GM21619 (cell line): ENCODE measurements at regions not wholly inside any gene's neighbourhood (a gene's known extent, or its start where the extent isn't known, plus 50 kb on each side); places are given as distances from the start of the nearest gene placed in this dataset.
"Not testable (repeated sequence)": the region's sequence is repeated elsewhere in the genome, so short reads cannot be mapped to it uniquely, and the experiment has no call there.

Experiments
- ATAC-seq: cut with Tn5 transposase; IDR thresholded peaks from one replicate; pipeline ENCODE4 v1.9.1; 2021; ENCODE audit not compliant: unreplicated experiment

DNA sequence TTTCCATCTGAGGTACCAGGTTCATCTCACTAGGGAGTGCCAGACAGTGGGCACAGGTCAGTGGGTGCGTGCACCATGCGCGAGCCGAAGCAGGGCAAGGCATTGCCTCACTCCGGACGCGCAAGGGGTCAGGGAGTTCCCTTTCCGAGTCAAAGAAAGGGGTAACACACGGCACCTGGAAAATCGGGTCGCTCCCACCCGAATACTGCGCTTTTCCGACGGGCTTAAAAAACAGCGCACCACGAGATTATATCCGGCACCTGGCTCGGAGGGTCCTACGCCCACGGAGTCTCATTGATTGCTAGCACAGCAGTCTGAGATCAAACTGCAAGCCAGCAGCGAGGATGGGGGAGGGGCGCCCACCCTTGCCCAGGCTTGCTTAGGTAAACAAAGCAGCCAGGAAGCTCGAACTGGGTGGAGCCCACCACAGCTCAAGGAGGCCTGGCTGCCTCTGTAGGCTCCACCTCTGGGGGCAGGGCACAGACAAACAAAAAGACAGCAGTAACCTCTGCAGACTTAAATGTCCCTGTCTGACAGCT is 242.5 kb downstream of the CYLC2 start:
- not testable (repeated sequence) for ATAC-seq

DNA sequence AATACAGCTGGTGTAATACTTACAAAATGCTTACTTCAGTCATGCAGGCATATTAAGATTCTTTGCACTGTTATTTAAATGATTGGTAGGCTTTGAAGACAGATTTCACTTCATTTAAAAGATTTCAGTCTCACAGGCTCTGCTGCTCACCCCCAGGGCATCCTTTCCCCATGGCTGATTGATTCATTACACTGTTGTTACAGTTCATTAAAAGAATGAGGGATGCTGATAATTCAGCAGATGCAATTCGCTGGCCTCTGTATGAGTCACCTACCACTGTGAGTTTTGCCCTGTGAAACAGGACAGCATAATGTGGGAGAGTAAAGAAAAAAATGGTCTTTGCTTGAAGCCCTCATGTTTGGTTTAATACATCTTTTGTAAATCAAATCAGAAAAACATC is 246.9 kb downstream of the CYLC2 start:
- ATAC-seq, result no peak

DNA sequence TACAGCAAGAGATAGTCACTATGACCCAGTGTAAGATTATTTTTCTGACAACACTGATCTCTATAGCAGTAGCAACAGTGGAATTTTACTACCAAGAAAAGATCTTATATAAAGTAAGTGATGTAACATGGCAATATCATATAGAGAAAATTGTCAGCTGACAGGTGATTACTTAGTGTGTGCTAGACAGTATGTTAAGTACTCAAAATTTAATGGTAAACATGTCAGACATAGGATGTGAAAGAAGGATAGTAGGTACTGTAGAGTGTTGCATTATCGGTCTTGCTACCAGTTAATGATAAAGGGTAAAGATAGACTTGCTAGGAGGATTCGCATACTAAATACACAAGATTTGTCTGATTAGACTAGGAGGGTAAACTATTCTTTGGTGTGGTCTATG is 247.4 kb downstream of the CYLC2 start:
- ATAC-seq, result no peak

DNA sequence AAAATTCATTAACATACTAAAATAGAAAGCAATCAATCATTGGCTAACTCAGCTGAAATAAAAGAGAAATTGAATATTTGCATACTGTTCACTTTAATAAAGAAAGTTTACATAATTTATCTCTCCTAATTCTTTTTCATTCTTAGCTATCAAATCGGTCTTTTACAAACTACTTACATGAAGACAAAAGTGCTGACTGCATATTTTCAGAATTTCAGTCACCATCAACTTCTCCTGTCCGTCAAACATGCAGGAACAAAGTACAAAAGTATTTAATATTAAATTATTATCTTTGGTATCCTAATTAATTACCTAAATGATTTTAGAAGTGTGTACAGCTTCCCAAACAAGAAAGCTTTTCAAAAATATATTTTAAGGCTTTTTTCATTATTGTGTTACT is 248.4 kb downstream of the CYLC2 start:
- no peak for ATAC-seq

DNA sequence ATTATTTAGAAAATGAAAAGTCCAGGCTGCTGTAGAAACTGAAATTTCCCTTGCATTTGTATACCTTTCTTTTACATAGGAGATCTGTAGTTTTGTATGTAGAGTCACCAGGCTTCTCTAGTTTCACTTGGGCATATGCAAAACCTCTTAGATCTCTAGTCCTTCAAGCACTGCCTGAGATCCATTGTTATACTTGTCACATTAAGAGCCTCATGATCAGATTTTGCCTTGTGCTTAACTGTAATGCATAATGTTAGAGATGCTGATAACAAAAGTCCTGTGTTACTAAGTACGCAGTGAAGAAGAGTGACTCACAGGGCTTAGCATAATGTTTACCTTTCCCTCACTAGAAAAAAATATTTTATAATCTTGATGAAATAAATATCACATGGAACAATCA is 250.2 kb downstream of the CYLC2 start:
- no peak for ATAC-seq

DNA sequence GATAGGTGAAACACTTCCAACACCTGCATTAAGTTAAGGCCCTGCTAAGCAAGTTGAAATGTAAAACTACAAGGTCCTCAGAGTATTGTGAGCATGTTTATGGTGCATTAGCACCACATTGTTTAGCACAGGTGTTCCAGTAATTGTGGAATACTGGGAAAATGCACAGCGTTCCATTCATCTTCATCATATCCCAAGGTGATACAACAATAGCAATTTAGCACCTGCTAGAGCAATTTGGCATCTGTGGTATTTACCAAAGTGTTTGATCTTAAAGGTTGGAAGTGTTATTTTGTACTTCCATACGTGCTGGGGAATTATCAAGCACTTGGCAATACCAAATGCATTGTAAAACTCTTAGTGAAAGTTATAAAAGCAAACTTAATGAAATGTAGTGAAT is 266.8 kb downstream of the CYLC2 start:
- ATAC-seq, result no peak

DNA sequence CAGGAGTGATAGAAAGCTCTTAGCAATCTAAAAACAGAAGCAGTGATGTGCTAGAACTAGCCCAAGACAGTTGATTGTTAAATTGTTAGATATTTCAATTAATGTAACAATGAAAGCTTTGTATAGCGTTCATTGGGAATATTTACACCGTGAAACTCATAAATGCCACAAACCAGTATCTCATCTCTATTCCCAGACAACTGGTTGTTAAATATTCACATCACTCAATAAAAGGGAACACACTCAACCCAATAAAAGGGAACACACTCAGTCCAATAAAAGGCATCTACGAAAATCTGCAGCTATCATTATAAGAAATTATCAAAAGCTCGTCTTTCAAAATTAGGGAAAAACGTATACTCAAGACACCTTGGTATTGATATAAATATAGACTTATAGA is 270.9 kb downstream of the CYLC2 start:
- ATAC-seq, result no peak

DNA sequence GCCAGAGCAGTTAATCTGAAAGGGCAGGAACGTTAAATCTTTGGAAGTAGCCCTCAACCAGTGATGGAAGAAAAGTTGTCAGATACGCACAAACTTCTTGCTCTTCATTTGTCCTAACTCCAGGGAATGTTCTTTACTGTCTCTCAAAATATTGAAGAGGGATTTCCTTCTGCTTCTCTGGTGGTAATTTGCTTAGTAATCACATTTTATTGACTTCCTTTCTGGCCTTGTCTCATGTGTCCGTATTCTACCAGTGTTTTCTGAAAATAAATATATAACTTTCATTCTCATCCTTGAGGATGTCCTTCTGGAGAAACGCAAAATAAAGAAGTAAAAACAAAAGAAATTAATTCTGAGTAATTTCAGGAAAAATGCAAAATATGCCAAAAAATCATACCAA is 282.1 kb downstream of the CYLC2 start:
- no peak for ATAC-seq

DNA sequence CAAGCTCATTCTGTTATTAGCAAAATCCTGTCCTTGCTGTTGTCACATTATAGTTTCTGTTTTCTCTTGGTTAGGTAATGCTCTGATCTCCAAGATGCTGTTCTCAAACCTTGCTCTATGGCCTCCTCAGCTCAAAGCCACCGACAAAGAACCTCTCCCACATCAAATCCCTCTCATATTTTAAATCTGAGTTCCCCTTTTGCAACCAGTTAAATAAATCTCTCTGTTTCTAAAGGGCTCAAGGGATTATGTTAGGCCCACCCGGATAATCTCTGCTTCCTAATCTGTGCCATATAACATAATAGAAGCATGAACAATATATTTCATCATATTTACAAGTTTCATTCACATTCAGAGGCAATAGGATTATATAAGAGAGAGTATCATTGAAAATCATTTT is 286.0 kb downstream of the CYLC2 start:
- no peak for ATAC-seq

DNA sequence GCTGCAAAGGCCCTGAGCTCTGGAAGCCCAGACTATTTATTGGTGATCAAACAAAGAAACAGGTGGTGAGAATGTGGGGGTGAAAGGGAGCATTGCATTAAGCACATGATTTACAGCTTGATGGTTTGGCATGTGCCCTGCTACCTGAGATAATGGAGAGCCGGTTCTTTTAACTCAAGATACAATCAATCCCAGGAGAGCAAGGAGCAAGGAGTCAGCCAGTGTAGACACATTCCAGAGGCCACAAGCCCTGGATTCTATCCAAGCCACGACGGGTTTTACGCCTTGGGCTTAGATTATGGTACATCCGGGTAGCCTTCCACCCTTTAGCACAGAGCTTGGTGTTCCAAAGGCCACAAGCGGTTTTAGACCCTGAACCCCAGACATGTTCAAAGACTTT is 292.2 kb downstream of the CYLC2 start:
- no peak for ATAC-seq

DNA sequence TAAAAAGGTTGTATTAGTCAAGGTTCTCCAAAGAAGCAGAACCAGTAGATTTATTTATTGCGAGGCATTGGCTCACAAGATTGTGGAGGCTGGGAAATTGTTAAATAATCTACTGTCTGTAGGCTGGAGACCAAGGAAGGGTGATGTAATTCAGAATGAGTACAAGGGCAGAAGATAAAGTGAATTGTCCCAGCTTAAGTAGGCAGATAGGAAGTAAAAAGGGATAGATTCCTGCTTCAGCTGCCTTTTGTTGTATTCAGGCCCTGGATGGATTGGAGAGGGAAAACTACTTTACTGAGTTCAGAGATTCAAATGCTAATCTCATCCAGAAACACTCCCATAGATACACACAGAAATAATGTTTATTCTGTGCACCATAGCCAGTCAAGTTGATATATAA is 301.1 kb downstream of the CYLC2 start:
- ATAC-seq, result no peak

DNA sequence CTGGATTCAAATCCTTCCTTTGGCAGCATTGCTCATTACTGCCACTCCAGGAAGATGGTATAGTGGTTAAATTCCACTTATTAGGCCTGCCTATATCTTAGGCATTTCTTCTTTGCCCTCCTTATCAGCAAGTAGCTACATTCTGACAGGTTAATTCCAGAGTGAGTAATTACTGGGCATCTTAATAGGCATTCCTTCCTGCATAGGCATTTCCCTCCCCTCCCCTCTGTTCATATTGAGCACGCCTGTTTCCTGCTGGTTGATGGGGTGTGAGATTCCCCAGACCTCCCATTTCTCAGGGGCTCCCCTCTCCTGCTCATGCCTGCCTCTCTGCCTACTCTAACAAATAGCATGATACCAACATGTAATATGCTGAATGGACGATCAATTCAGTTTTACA is 305.9 kb downstream of the CYLC2 start:
- no peak for ATAC-seq

DNA sequence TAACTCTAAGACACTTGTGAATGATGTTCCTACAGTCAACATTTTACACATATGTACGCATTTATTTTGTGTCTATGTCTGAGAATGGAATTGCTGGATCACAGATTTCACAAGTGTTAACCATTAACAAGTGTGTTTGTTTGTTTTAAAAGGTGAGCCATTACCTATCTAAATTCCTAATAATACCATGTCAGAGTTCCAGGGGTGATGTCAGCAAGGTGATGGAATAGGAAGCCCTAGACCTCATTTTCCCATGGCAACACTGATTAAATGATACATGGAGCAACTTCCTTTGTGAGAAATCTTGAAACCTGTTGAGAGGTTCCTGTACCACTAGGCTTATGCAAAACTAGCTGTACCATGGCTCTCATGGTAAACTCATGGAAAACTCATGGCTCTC is 309.7 kb downstream of the CYLC2 start:
- ATAC-seq, result no peak

DNA sequence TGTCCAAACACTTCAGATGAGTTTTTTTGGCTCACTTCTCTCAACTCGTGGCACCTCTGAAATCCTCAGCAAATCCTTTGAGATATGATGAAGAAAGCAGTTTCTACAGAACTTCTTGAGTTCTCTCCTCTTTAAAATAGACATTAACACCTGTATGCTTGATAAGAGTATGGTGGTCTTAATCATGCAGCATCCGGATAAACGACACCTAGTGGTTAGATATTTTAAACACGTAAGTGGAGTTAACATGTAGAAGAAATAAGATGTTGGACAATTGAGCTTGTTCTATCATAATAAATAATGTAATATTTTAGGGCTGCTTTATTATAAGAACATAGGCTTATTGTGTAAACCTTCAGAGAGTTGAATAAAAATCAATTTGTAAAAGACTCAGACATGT is 324.8 kb downstream of the CYLC2 start:
- ATAC-seq, result no peak

DNA sequence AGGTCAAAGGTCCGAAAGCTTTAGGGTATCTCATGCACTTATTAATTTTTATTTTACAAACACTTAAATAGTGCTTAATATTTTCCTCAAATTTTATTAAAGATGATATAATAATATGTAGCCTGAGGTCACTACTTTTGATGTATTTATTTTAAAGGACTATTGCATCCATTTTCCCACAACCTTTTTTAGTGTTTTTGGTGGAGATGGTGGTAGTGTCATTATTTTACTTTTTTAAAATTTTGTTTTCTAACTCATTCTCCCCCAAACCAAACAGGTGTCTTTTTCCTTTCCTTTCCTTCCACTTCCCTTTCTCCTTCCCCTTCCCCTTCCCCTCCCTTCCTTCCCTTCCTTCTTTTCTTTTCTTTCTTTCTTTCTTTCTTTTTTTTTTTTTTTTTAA is 328.6 kb downstream of the CYLC2 start:
- no peak for ATAC-seq

DNA sequence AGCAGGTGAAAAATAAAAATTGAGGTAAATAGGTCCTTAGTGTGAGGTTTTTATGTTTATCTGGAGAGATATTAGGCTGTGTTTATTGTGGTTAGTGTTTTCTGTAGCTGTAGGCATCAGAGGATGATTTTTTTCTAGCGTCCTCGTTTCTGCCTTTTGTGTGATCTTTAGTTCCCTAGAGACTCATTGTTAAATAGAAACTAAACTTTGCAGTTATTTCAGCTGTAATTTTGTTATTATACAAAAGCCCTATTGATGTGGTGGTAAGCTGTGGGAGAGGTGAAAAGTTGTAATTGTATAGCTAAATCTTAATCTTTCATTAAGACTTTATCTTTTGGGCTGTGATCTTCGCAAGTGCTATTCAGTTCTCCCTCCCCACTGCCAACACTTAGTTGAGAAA is 340.3 kb downstream of the CYLC2 start:
- no peak for ATAC-seq

DNA sequence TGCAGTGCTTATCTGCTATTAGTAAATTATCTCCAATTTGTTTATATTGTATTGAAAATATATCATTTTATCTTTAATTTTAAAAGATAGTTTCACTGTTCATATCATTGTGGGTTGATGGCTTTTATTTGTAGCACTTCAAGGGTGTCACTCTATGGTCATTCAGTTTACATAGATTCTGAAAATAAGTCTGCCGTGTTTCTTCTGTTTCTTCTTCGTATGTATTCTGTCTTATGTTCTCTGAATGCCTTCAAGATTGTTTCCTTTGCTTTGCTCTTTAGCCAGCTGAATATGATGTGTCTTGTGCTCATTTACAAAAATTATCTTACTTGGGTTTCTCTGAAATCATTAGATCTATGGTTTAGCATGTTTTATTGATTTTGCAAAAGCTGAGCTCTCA is 359.9 kb downstream of the CYLC2 start:
- ATAC-seq, result no peak

DNA sequence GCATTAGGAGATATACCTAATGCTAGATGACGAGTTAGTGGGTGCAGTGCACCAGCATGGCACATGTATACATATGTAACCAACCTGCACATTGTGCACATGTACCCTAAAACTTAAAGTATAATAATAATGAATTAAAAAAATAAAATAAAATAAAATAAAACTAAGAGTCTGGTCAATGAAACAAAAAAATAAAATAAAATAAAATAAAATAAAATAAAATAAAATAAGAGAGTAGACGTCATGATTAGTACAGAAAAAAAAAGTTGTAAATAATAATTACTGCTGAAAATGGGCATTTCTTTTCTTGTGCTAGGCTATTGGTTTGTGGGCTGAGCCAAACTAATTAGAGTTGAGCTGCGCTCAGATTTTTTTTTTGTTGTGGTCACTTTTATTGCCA is 362.8 kb downstream of the CYLC2 start:
- ATAC-seq, result not testable (repeated sequence)

DNA sequence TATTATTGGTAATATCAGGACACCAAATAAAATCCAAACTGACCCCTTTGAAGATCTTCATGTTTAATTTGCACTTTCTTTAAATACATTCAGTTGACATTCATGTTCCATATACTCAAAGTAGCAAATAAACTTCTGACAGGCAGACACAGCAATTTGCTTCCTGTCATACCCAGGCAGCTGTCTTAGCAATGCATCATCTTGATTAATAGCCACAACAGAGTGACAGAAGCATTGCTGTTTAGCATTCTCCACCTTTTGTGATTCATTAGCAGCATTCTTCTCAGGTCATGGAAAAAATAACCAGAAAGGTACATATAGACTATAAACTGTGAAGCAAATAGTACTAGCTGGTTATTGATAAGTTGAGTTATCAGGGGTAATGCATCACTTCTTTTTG is 366.8 kb downstream of the CYLC2 start:
- ATAC-seq, result no peak

DNA sequence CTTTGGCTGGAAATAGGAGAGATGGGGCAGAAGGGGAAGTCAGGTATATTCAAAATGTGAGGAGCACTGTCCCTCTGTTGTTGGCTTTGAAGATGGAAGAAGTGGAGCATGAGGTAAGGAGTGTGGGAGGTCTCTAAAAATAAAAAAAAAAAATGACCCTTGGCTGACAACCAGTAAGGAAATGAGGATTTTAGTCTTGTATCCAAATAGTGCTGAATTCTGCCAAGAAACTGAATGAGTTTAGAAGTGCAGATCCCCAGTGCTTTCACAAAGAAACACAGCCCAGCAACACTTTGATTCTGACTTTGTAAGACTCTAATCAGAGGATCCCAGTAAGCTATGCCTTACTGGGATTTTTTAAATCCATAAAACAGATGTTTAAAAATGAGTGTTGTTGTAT is 367.9 kb downstream of the CYLC2 start:
- no peak for ATAC-seq

DNA sequence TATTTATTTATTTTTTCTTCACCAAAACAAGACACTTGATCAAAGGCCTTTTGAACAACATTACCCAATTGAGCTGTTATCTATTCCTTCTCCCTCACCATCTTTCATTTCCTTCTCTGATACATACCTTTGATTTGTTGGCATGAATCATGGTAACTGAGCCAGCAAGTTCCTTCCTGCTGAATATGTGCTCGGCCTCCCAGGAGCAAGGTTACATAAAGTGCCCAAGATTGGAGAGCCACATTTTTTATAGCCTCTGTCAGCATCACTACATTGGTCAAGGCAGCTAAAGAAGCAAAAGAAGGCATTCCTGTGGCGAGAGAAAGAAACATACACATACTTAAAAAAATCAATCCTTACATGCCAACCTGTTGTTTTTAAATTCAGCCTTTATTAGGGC is 369.6 kb downstream of the CYLC2 start:
- ATAC-seq, result no peak

DNA sequence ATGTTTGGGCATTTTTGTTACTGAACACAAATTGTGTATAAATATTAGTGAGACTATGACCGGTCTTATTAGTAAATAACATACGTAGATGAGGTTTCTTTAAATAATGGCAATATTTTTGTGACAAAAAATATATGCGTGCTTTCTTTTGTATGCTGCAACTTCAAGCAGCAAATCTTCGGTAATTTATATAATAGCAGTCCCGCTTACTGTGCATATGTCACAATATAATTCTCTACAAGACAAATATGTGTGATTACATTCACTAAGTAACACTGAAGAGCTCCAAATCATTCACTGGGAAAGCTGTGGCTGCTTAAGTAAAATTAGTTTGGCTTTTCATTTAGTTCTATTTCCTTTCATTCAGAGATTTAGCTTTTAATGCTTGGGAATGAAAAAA is 376.0 kb downstream of the CYLC2 start:
- ATAC-seq, result no peak

DNA sequence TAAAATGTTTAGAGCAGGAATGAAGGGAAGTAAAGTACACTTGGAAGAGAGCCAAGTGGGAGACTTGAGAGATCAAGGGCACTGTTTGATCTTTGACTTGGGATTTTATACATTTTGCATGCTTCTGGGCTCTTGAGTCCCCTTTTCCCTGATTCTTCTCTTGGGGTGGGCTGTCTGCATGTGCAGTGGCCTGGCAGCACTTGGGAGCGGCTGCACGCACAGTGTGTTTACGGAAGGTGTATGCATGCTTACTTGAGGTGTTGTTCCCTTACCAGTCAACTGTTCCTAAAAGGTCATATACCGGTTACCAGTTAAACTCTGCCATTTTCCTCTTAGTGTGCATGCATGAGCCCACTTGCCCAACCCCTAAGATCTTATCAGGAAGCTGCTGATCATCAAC is 377.7 kb downstream of the CYLC2 start:
- no peak for ATAC-seq

DNA sequence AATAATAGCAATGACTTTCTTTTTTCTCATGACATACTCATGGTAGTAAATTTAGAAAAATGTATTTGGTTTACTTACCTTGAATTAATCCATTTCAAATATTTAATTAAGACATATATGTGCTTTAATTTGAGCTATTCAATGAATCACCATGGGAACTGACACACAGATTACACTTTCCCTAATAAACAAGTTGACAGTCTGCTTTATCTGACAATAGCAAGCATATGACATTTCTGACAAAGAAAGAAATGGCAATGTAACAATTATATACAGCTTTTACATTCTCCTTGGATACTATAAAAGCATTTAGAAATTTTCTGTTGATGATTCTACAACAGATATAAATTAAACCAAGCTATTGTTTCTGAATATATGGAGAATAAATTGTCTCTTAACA is 382.5 kb downstream of the CYLC2 start:
- no peak for ATAC-seq
